Fibroblast of lung (primary cell): ENCODE measurements at regions not wholly inside any gene's neighbourhood (a gene's known extent, or its start where the extent isn't known, plus 50 kb on each side); places are given as distances from the start of the nearest gene placed in this dataset.

Experiments
- DNase-seq, 2 donors: peaks; one replicate each; pipeline versions ENCODE4 v3.0.0 to v3.0.0-alpha.2; 2010; ENCODE audit warnings: low read depth in 2 of 2
- H2AFZ ChIP-seq: 2 replicates; pipeline ENCODE4 v1.5.1; 2012; ENCODE audit warnings: low read length, control low read depth, inconsistent platforms
- H3K27ac ChIP-seq: 2 replicates; pipeline ENCODE4 v1.5.1; 2011; ENCODE audit warnings: low read length, control low read depth; ENCODE audit not compliant: insufficient read depth
- H3K27me3 ChIP-seq: 2 replicates; pipeline ENCODE4 v1.5.1; 2011; ENCODE audit warnings: mild to moderate bottlenecking, low read length; ENCODE audit not compliant: control insufficient read depth, insufficient read depth
- H3K36me3 ChIP-seq: 2 replicates; pipeline ENCODE4 v1.5.1; 2011; ENCODE audit warnings: low read length; ENCODE audit not compliant: control insufficient read depth, insufficient read depth
- H3K4me1 ChIP-seq: 2 replicates; pipeline ENCODE4 v1.5.1; 2011; ENCODE audit warnings: low read length; ENCODE audit not compliant: control insufficient read depth, insufficient read depth; ENCODE audit errors: extremely low read depth
- H3K4me2 ChIP-seq: 2 replicates; pipeline ENCODE4 v1.5.1; 2011; ENCODE audit warnings: low read length, control low read depth; ENCODE audit not compliant: insufficient read depth; ENCODE audit errors: extremely low read depth
- H3K4me3 ChIP-seq, 4 experiments: fragments of 200-600 bp in 1 of 4; sonication (generic) in 1 of 4; replicated peaks in 1 of 4; 2 replicates each; pipeline ENCODE4 v1.5.1; 2011 to 2016; ENCODE audit warnings: low read length in 4 of 4, low read depth in 3 of 4, mild to moderate bottlenecking in 3 of 4, control low read depth in 2 of 4, inconsistent platforms in 1 of 4, mixed read lengths in 1 of 4; ENCODE audit not compliant: insufficient read depth in 1 of 4; ENCODE audit errors: control extremely low read depth in 1 of 4
- H3K79me2 ChIP-seq: 2 replicates; pipeline ENCODE4 v1.5.1; 2012; ENCODE audit warnings: mild to moderate bottlenecking, low read length, inconsistent platforms; ENCODE audit not compliant: control insufficient read depth, insufficient read depth
- H3K9ac ChIP-seq: 2 replicates; pipeline ENCODE4 v1.5.1; 2011; ENCODE audit warnings: mild to moderate bottlenecking, low read length, control low read depth; ENCODE audit not compliant: insufficient read depth
- H3K9me3 ChIP-seq: 2 replicates; pipeline ENCODE4 v1.5.1; 2012; ENCODE audit warnings: low read depth, low read length; ENCODE audit not compliant: control insufficient read depth, insufficient read depth
- H4K20me1 ChIP-seq: 2 replicates; pipeline ENCODE4 v1.5.1; 2011; ENCODE audit warnings: low read length; ENCODE audit not compliant: control insufficient read depth, insufficient read depth; ENCODE audit errors: extremely low read depth
- EZH2 ChIP-seq: IDR thresholded peaks from 2 replicates; pipeline ENCODE4 v1.5.1; 2012; ENCODE audit warnings: low read length, control low read depth, mild to moderate bottlenecking; ENCODE audit errors: missing control alignments
- TF ChIP-seq, protein P1 (sequence below), 2 donors: IDR thresholded peaks in 1 of 2; conservative IDR thresholded peaks in 1 of 2; 1 replicate in 1 of 2; 2 replicates in 1 of 2; pipeline ENCODE4 v1.5.1; 2011 to 2012; ENCODE audit warnings: low read length in 2 of 2, control low read depth in 1 of 2, inconsistent platforms in 1 of 2, low read depth in 1 of 2, mild to moderate bottlenecking in 1 of 2

DNA sequence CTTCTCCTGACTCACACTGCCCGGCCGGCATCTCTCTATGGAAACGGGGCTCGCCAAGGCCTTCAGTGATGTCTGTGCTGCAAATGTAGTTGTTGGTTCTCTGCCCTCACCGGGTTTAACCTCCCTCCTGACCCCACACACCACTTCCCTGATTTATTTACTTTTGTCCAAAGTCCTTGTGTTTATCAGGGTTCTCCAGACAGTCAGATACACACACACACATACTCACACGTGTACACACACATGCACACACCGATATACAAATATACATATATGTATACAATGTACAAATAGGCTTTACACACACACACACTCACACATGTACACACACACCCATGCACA is 647.0 kb downstream of the BRD1 start:
- DNase-seq = no peak
- Histone ChIP-seq H3K36me3 (no peaks in the 10 kb centered on the region), H3K4me2 (no peak overlapping the region), H2AFZ (no peak overlapping the region), H3K9me3 (no peaks in the 10 kb centered on the region), H4K20me1 (no peaks in the 10 kb centered on the region), H3K4me3 (no peak overlapping the region), H3K4me1 (no peaks in the 10 kb centered on the region), H3K27me3 (no peaks in the 10 kb centered on the region), H3K27ac (no peak overlapping the region), H3K79me2 (no peaks in the 10 kb centered on the region), H3K9ac (no peak overlapping the region)
- TF ChIP-seq, protein P1, sequence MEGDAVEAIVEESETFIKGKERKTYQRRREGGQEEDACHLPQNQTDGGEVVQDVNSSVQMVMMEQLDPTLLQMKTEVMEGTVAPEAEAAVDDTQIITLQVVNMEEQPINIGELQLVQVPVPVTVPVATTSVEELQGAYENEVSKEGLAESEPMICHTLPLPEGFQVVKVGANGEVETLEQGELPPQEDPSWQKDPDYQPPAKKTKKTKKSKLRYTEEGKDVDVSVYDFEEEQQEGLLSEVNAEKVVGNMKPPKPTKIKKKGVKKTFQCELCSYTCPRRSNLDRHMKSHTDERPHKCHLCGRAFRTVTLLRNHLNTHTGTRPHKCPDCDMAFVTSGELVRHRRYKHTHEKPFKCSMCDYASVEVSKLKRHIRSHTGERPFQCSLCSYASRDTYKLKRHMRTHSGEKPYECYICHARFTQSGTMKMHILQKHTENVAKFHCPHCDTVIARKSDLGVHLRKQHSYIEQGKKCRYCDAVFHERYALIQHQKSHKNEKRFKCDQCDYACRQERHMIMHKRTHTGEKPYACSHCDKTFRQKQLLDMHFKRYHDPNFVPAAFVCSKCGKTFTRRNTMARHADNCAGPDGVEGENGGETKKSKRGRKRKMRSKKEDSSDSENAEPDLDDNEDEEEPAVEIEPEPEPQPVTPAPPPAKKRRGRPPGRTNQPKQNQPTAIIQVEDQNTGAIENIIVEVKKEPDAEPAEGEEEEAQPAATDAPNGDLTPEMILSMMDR (conservative IDR thresholded peaks at IDR 0.05 in 1 of 2, IDR thresholded peaks at IDR 0.05 in 1 of 2; ENCODE audit: low read depth in 1 of 2, low read length in 2 of 2) = no peak
- TF ChIP-seq EZH2 = no peak

GRCh38 chr22:49179886-49180682 is 647.6 kb downstream of the BRD1 start:
- Histone ChIP-seq H4K20me1 (no peaks in the 10 kb centered on the region), H3K4me1 (no peaks in the 10 kb centered on the region), H3K27me3 (no peaks in the 10 kb centered on the region), H2AFZ (no peak overlapping the region), H3K79me2 (no peaks in the 10 kb centered on the region), H3K27ac (no peak overlapping the region), H3K4me3 (no peak overlapping the region), H3K4me2 (no peak overlapping the region), H3K36me3 (no peaks in the 10 kb centered on the region), H3K9me3 (no peaks in the 10 kb centered on the region), H3K9ac (no peak overlapping the region)
- TF ChIP-seq, protein P1 (conservative IDR thresholded peaks at IDR 0.05 in 1 of 2, IDR thresholded peaks at IDR 0.05 in 1 of 2; ENCODE audit: low read depth in 1 of 2, low read length in 2 of 2) = no peak
- no peak for TF ChIP-seq EZH2
- DNase-seq = no peak

DNA sequence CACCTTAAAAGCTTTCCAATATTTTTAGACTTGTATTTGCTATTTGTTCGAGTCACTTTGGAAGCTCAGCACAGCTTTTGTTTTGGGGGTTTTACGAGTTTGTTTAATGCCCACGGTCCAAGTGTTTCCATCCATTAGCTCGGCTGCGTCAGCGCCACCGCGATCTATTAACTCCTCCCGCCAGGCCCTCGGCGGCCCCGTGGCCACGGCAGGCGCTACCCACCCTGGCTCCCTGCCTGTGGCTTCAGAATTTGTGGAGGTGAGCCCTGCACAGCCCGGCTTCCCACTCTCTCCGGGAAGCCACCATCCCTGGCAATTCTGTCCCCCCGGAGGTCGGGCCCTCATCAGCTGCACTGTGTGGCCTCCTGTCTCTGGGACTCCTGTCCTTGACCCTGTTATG is 648.5 kb downstream of the BRD1 start:
- no peaks in the 10 kb centered on the region for H3K9me3 ChIP-seq
- no peaks in the 10 kb centered on the region for H3K36me3 ChIP-seq
- H3K79me2 ChIP-seq = no peaks in the 10 kb centered on the region
- no peak overlapping the region for H2AFZ ChIP-seq
- no peaks in the 10 kb centered on the region for H4K20me1 ChIP-seq
- TF ChIP-seq EZH2 = no peak
- TF ChIP-seq, protein P1 (conservative IDR thresholded peaks at IDR 0.05 in 1 of 2, IDR thresholded peaks at IDR 0.05 in 1 of 2; ENCODE audit: low read depth in 1 of 2, low read length in 2 of 2) = no peak
- no peak overlapping the region for H3K4me3 ChIP-seq
- H3K27ac ChIP-seq = no peak overlapping the region
- no peak for DNase-seq
- no peak overlapping the region for H3K9ac ChIP-seq
- no peak overlapping the region for H3K4me2 ChIP-seq
- H3K27me3 ChIP-seq = no peaks in the 10 kb centered on the region
- H3K4me1 ChIP-seq = no peaks in the 10 kb centered on the region
